GM10248 (cell line): ENCODE measurements at regions not wholly inside any gene's neighbourhood (a gene's known extent, or its start where the extent isn't known, plus 50 kb on each side); places are given as distances from the start of the nearest gene placed in this dataset.

ENCODE experiments used
- CTCF ChIA-PET: fragments of 300-600 bp; sonication (Branson Sonifier 250); formaldehyde crosslinking; extraction: SDS; loops from one replicate; lab custom pipeline; 2021; ENCODE audit warnings: antibody characterized with exemption; lab: Yijun Ruan, JAX
- POLR2A ChIA-PET: fragments of 350-650 bp; sonication (Branson Sonifier 250); formaldehyde crosslinking; extraction: SDS; loops from one replicate; lab custom pipeline; 2020; ENCODE audit warnings: antibody characterized with exemption; lab: Yijun Ruan, JAX
- DNase-seq: peaks from one replicate; pipeline ENCODE4 v3.0.0; 2012; ENCODE audit errors: extremely low spot score
- TF ChIP-seq, protein P1 (sequence below): IDR thresholded peaks from 2 replicates; pipeline ENCODE4 v1.5.1; 2012; ENCODE audit warnings: mild to moderate bottlenecking, low read depth; ENCODE audit errors: extremely low read depth, missing control alignments, control extremely low read depth

DNA sequence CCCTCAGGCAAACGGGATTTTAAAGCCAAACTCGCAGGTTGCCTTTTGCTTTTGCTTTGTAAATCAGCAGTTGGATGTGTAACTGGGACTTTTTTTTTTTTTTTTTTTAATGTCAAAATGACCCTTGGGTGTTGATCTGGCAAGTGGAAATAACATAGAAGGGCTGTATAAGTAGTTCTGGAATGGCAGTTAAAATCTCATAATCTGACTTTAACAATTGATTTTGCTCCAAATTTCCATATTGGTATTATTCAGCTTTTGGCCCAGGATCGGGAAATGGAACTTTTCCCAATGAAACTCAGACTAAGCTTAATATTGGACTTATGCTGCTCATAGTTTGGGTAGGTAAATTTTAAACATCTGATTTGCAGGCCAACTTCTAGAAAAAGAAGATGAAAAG, 346.8 kb upstream of the NUDT12 start:
- ChIA-PET CTCF (interaction anchor here (1.5 to 2.1 kb wide), 2 partner anchors 21 to 23 kb away, joined by 3 to 8 read pairs; no protein-coding TSS in a partner anchor), POLR2A (no interaction called here)
- TF ChIP-seq, protein P1, sequence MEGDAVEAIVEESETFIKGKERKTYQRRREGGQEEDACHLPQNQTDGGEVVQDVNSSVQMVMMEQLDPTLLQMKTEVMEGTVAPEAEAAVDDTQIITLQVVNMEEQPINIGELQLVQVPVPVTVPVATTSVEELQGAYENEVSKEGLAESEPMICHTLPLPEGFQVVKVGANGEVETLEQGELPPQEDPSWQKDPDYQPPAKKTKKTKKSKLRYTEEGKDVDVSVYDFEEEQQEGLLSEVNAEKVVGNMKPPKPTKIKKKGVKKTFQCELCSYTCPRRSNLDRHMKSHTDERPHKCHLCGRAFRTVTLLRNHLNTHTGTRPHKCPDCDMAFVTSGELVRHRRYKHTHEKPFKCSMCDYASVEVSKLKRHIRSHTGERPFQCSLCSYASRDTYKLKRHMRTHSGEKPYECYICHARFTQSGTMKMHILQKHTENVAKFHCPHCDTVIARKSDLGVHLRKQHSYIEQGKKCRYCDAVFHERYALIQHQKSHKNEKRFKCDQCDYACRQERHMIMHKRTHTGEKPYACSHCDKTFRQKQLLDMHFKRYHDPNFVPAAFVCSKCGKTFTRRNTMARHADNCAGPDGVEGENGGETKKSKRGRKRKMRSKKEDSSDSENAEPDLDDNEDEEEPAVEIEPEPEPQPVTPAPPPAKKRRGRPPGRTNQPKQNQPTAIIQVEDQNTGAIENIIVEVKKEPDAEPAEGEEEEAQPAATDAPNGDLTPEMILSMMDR = no peak
- DNase-seq = no peak

DNA sequence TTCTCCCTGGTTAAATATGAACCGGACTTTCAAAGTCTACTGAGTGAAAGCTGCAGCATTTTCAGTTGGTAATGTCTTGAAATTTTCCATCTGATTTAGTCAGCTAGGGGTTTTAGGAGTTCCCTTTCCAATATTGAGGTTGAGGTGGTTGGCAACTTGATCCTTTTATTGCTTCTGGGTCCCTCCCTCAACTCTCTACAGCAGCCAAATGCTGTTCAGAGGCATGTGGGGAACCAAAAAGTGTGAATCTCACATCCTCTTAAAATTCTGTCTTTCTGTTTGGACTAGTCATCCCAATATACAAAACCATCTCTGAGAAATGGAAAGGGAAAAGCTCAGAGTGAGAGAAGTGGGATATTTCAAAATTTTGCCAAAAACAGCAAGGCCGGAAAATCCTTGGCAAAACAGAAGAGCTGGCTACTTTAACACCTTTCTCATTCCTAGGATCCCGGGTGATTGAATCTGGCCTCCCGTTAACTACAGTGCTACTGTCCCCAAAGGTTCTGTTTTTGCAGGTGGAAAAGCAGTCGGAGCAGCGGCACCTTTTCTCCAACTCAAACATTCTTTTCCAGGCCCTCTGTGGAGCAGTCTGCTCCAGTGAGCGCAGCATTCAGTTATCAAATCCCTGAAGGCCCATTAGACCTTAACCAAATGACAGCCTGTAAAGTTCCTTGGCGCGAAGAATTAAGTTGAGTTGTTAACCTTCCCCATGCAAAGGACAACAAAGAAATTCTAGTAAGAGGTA, 345.9 kb upstream of the NUDT12 start:
- TF ChIP-seq, protein P1 = no peak
- DNase-seq = no peak
- POLR2A ChIA-PET = no interaction called here
- CTCF ChIA-PET = interaction anchor here (1.3 kb wide), 1 partner anchor 19 kb away, joined by 3 read pairs; no protein-coding TSS in a partner anchor

DNA sequence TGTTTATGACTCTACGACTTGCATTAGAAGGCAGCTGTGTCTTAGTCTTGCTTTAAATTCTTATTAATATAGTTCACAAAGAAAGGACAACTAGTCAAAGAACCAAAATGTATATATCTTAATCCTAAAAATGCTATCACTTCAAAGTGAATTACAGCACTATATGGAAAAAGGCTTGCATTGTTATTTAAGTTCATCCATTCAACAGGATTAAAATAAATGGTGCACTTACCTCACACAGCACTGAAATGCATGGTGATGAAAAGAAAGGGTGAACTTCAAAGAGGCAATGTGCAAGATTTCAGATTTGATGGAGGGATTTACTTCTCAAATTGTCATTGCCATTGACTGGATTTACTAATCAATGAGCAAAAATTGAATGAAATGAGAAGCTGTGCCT, 344.4 kb upstream of the NUDT12 start:
- ChIA-PET CTCF (no interaction called here), POLR2A (no interaction called here)
- TF ChIP-seq, protein P1 = no peak
- no peak for DNase-seq

DNA sequence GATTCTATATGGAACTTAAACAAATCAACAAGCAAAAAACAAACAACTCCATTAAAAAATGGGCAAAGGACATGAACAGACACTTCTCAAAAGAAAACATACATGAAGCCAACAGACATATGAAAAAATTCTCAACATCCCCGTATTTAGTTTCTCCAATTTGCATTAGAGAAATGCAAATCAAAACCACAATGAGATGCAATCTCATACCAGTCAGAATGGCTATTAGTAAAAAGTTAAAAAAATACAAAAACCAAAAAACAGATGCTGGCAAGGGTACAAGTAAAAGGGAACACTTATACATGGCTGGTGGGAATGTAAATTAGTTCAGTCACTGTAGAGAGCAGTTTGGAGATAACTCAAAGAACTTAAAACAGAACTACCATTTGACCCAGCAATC, 342.1 kb upstream of the NUDT12 start:
- ChIA-PET CTCF (no interaction called here), POLR2A (no interaction called here)
- TF ChIP-seq, protein P1 = no peak
- DNase-seq = no peak

DNA sequence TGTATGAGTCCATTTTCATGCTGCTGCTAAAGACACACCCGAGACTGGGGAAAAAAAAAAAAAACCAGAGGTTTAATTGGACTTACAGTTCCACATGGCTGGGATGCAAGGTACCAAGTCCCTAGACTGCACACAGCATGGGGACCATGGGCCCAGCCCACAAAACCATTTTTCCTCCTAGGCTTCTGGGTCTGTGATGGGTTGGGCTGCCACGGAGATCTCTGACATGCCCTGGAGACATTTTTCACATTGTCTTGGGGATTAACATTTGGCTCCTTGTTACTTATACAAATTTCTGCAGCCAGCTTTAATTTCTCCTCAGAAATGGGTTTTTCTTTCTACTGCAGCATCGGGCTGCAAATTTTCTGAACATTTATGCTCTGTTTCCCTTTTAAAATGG, 340.3 kb upstream of the NUDT12 start:
- CTCF ChIA-PET = no interaction called here
- no peak for DNase-seq
- TF ChIP-seq, protein P1 = no peak
- POLR2A ChIA-PET = no interaction called here

DNA sequence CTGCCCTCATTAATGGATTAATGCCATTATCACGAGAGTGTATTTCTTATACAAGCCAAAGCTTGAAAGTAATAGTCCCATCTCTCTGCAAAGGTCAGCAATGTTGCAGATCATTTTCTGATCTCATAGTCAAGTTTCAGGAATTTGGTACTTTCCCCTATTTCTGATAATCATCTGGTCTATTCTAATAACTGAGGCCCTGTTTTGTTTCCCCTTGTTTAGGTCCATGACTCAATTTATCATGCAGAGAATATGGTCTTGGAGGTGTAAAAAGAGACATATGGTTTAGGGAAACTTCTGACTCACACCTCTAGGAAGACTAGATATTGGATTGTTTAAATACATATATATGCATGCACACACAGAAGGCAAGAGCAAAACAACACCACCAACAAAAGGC, 339.3 kb upstream of the NUDT12 start:
- DNase-seq = no peak
- ChIA-PET CTCF (no interaction called here), POLR2A (no interaction called here)
- TF ChIP-seq, protein P1 = no peak

DNA sequence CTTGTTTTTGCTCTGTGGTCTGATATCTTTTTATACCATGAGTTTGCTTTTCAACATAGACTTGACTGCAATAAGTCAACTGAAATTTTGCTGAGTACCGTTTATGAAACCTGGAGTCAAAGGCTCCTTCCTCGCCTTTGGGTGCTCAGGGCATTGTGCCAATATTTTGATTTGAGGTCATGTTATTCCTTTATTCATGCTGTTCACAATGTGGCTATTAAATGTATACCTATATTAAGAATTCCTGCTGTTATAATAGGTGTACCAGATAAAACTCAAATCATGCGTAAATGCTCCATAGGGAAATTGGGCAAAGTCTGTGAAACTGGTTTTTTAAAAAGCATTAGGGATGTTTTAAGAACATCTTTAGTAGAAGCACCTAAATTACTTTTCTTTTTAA, 334.0 kb upstream of the NUDT12 start:
- POLR2A ChIA-PET = no interaction called here
- no peak for DNase-seq

More for the DNA sequence above, 334.0 kb upstream of the NUDT12 start:
- TF ChIP-seq, protein P1 = no peak
- CTCF ChIA-PET = no interaction called here
